Activated CD4-positive, alpha-beta T cell treated with anti-CD3 and anti-CD28 coated beads, Interleukin-2, amount 50 U/mL, for 4 hours (primary cell): ENCODE measurements at regions not wholly inside any gene's neighbourhood (a gene's known extent, or its start where the extent isn't known, plus 50 kb on each side); places are given as distances from the start of the nearest gene placed in this dataset.

ENCODE experiments used
- DNase-seq, 2 experiments: peaks; one replicate each; pipeline ENCODE4 v3.0.0-alpha.2; 2020

GRCh38 chr9:31084350-31084749 lies 1300.1 kb upstream of the ACO1 start:
- DNase-seq: no peak

- no peak for DNase-seq
Observed at GRCh38 chr9:31089549-31090221, 1294.8 kb upstream of the ACO1 start.

- no peak for DNase-seq
Observed at GRCh38 chr9:31100311-31100710, 1284.1 kb upstream of the ACO1 start.

- no peak for DNase-seq
Observed at GRCh38 chr9:31103836-31104235, 1280.6 kb upstream of the ACO1 start.

GRCh38 chr9:31104249-31104648 lies 1280.2 kb upstream of the ACO1 start:
- no peak for DNase-seq

- no peak for DNase-seq
Observed at GRCh38 chr9:31112491-31112890, 1272.0 kb upstream of the ACO1 start.

GRCh38 chr9:31114346-31114745 lies 1270.1 kb upstream of the ACO1 start:
- no peak for DNase-seq

- peak; percentile 22 to 25 for DNase-seq
Observed at GRCh38 chr9:31119890-31120454, 1264.5 kb upstream of the ACO1 start.

- DNase-seq: no peak
Observed at GRCh38 chr9:31124389-31124788, 1260.1 kb upstream of the ACO1 start.

GRCh38 chr9:31135567-31135966 lies 1248.9 kb upstream of the ACO1 start:
- no peak for DNase-seq

- DNase-seq: no peak
Observed at GRCh38 chr9:31136524-31136923, 1247.9 kb upstream of the ACO1 start.

GRCh38 chr9:31137176-31138160 lies 1247.0 kb upstream of the ACO1 start:
- no peak for DNase-seq

- DNase-seq: no peak
Observed at GRCh38 chr9:31140316-31140715, 1244.1 kb upstream of the ACO1 start.

- no peak for DNase-seq
Observed at GRCh38 chr9:31142456-31142855, 1242.0 kb upstream of the ACO1 start.

- no peak for DNase-seq
Observed at GRCh38 chr9:31144614-31145013, 1239.8 kb upstream of the ACO1 start.

- no peak for DNase-seq
Observed at GRCh38 chr9:31146485-31147166, 1237.8 kb upstream of the ACO1 start.

- DNase-seq: no peak
Observed at GRCh38 chr9:31153250-31153840, 1231.1 kb upstream of the ACO1 start.

GRCh38 chr9:31166516-31166915 lies 1217.9 kb upstream of the ACO1 start:
- no peak for DNase-seq

- DNase-seq: no peak
Observed at GRCh38 chr9:31168161-31168560, 1216.3 kb upstream of the ACO1 start.

GRCh38 chr9:31174681-31175080 lies 1209.8 kb upstream of the ACO1 start:
- no peak for DNase-seq

- no peak for DNase-seq
Observed at GRCh38 chr9:31183866-31184265, 1200.6 kb upstream of the ACO1 start.

GRCh38 chr9:31185831-31186230 lies 1198.6 kb upstream of the ACO1 start:
- no peak for DNase-seq

- DNase-seq: no peak
Observed at GRCh38 chr9:31188496-31188895, 1195.9 kb upstream of the ACO1 start.
